ENCODE measurements at regions not wholly inside any gene's neighbourhood (a gene's known extent, or its start where the extent isn't known, plus 50 kb on each side); places are given as distances from the start of the nearest gene placed in this dataset.

DNA sequence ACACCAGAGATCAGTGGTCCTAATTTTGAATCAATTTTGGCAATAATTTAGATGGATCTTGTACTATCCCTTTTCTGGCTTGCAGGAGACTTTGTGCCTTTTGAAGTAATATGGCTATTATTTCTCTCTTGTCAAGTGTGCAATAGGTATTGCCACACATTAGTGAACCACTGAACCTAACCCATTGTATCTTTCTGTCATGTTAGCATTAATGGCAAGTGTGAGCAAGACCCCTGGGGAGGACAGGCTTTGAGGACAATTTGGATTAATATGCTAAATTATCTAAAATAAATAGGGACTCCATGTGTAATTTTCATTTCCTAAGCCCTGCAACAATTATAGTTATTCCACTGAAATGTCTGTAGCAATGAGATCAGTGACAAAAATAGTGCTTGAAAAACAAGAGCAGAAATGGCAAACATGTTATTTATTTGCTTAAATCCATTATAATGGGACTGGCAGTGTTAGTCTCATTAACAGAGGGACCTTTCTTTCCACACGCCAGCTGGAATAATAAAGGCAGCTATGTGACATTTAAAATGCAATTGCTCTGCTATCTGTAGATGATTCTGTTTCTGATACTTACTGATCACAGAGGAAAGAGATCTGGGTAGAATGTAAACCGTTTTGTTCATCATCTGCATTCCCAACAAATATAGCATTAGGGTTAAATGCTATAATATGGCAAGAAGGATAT, 753.3 kb upstream of the ZNF608 start:
- TF ChIP-seq GATA2 (IDR thresholded peaks at IDR 0.05; ENCODE audit: low read depth, low read length) (no peak), GATA3 (IDR thresholded peaks at IDR 0.05; ENCODE audit: low read depth, low read length) (no peak)

All from SH-SY5Y (cell line).